Kidney tubule cell (primary cell): ENCODE measurements at regions not wholly inside any gene's neighbourhood (a gene's known extent, or its start where the extent isn't known, plus 50 kb on each side); places are given as distances from the start of the nearest gene placed in this dataset.
A peak's percentile ranks its signal among the peaks of the same experiment; 100 is the strongest.
"Not testable (repeated sequence)": the region's sequence is repeated elsewhere in the genome, so short reads cannot be mapped to it uniquely, and the experiment has no call there.

Experiments used
- DNase-seq: peaks from one replicate; pipeline ENCODE4 v3.0.0-alpha.2; 2018; ENCODE audit warnings: low spot score

GRCh38 chr1:88472298-88472697 is 211.8 kb upstream of the PKN2 start:
- no peak for DNase-seq

GRCh38 chr1:88472714-88473113 is 211.4 kb upstream of the PKN2 start:
- DNase-seq: no peak

- no peak for DNase-seq
Observed at GRCh38 chr1:88474555-88475304, 209.3 kb upstream of the PKN2 start.

DNA sequence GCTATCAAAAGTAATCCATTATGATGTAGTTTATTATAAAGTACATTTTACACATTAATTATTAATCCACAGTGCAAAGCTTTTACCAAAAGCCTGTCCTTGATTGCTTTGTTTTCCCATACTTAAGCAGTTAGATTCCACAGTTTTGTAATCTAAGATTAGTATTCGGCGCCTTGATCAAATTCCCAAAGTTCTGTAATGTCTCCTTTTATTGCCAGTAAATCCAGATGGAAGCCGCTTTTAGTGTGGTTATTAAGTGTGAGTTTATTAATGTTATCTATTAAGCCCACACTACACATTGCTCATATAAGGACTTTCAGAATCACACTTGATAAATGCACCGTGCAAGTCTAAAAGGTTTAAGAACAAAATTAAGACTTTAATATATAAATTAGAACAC is 199.2 kb upstream of the PKN2 start:
- no peak for DNase-seq

DNA sequence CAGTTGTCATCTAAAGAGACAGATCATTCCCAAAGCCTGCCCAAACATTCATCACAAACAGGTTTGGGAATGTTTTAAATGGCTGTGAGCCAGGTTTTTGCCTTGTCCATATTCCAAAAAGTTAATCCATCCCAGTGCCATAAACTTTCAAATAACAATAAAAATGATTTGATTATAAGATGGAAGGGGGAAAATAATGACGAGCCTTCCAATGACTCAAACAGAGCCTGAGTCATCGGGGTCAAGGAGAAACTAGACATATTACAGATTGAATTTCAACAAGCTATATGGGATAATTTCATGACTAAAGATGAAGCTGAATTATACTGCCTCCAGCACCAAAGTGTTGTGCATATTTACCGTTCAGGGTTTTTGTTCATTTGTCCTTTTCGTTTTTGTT is 195.8 kb upstream of the PKN2 start:
- no peak for DNase-seq

DNA sequence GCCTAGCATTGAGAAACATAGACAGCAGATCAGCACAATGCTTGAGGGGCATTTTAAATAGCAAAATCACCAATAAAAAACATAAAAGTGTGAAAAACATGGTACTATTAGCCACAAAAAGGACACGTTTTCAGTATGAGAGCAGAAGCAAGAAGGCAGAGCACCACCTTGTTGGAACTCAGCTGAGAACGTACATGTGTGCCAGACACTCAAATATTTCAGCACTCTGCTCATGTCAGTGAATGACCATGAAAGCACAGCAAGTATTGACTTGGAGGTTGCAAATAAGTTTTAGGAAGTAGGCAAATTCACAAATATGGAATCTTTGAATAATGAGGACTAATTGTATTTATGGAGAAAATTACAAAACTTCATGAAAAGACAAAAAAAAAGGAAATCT is 193.4 kb upstream of the PKN2 start:
- no peak for DNase-seq

GRCh38 chr1:88499671-88500070 is 184.4 kb upstream of the PKN2 start:
- no peak for DNase-seq

- DNase-seq: no peak
Observed at GRCh38 chr1:88502886-88503285, 181.2 kb upstream of the PKN2 start.

GRCh38 chr1:88503646-88504045 is 180.4 kb upstream of the PKN2 start:
- DNase-seq: peak; percentile 12

DNA sequence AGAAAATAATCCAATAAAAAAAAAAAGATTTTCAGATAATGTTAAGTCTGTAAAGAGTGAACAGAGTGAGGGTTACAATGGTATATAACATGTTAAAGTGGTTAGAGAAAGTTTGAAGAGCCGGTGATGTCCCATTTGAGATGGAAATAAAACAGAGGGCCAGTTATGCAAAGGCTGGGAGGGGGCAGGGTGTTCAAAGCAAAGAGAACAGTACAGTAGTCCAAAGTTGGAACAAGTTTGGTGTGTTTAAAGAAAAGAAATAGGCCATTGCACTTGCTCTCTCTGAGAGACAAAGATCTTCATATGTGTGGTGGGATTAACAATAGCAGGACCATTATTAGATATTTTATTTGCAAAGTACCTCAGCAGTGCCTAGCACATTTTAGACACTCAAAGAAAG is 179.5 kb upstream of the PKN2 start:
- no peak for DNase-seq

DNA sequence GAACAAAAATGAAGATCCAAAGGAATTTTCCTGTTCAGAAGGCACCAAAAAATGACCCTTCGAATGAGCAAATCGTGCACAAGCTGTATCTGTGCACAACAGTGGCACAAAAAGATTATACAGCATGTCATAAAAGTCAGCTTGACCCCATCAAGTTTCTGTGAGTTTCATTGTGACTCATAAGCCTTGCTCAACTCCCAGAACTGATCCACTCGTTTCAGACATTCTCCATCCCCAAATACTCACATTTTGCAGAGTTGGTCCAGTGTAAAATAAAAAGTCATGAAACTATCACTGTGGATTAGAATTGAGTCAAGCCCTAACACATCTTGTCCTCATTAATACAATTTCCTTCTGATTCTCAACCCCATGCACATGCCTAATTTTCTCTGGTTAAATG is 174.7 kb upstream of the PKN2 start:
- DNase-seq: no peak

DNA sequence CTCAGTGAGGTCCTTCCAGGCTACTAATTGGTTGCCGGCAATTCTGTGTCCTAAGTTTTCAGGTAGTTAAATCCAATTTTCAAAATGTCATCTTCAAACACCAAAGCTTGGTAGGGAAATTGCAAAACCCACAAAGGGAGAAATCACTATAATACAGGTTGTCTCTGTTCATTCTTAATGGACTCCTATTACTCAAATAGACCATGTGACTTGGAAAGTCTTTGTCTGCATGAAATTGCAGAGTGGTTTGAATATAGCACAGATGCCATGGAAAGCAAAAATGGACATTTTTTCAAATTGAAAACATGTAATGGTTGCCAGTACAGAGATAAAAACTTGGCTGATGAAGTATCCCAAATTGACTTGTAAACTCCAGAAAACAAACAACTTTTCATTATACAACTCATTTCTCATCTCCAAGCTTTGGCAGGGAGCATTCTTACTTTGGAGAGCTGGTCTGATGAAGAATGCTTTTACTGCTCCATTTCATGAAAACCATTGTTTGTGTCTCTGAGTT is 169.5 kb upstream of the PKN2 start:
- DNase-seq: no peak

GRCh38 chr1:88517499-88517898 is 166.6 kb upstream of the PKN2 start:
- not testable (repeated sequence) for DNase-seq

DNA sequence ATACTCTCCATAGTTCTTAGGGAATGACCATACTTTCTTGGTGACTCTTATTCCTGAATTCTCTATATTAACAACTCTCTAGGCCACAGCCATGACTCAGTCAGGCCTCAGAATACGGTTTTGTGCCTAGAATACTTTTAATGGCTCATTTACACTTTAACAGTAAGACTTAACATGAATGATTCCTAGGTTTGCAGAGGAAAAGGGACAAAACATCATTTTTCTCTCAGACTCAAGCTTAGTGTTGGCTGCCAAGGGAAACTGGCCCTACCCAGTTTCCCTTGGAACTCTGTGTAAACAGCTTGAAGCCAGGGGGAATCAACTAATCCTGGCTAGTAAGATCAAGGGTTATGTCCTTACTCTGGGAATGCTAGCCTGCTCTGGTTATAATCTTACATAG is 164.9 kb upstream of the PKN2 start:
- peak; percentile 23 for DNase-seq

DNA sequence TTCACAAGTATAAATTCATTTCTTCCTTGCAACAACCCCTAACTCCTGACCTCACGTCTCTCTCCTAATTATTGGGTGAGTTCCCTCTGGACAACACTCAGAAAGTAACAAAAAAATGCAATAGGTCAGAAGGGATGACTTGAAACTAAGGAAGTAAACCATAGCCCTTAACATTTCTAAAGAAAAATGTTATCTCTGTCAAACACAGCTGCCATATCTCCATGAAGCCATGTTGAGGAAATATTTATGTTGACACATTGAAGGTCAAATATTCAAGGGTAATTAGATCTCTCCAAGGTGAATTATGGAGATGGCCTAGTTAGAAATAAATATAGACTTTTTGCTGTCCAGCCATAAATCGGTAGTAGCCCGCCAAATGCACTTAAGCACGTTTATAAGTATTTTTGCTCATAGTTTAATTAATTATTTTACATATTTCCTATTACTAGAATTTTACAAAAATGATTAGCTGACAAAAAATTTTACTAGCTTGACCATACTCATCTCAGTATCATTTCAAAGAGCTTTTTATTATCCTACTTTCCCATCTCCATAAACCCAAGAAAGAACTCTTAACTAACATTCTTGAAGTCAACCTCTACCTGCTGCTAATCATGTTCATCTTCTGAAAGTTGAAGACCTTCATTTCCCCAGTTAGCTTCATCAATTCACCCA is 160.1 kb upstream of the PKN2 start:
- DNase-seq: no peak

GRCh38 chr1:88526456-88526855 is 157.6 kb upstream of the PKN2 start:
- no peak for DNase-seq

- DNase-seq: peak; percentile 5
Observed at GRCh38 chr1:88528792-88529191, 155.3 kb upstream of the PKN2 start.

- DNase-seq: no peak
Observed at GRCh38 chr1:88529581-88529980, 154.5 kb upstream of the PKN2 start.

GRCh38 chr1:88530246-88530645 is 153.8 kb upstream of the PKN2 start:
- DNase-seq: no peak

GRCh38 chr1:88537787-88538186 is 146.3 kb upstream of the PKN2 start:
- DNase-seq: no peak

- DNase-seq: no peak
Observed at GRCh38 chr1:88538222-88538899, 145.7 kb upstream of the PKN2 start.

GRCh38 chr1:88540255-88540654 is 143.8 kb upstream of the PKN2 start:
- no peak for DNase-seq

GRCh38 chr1:88541596-88541995 is 142.5 kb upstream of the PKN2 start:
- DNase-seq: no peak
